Astrocyte of the spinal cord (primary cell): ENCODE measurements at regions not wholly inside any gene's neighbourhood (a gene's known extent, or its start where the extent isn't known, plus 50 kb on each side); places are given as distances from the start of the nearest gene placed in this dataset.
"Not testable (repeated sequence)": the region's sequence is repeated elsewhere in the genome, so short reads cannot be mapped to it uniquely, and the experiment has no call there.

Experiments
- DNase-seq: peaks from one replicate; pipeline ENCODE4 v3.0.0; 2011; ENCODE audit warnings: low read depth, low spot score
- H3K4me3 ChIP-seq: 2 replicates; pipeline ENCODE4 v1.5.1; 2011; ENCODE audit warnings: low read depth, mild to moderate bottlenecking, low read length, moderate library complexity
- CTCF ChIP-seq: IDR thresholded peaks from 2 replicates; pipeline ENCODE4 v1.5.1; 2012; ENCODE audit warnings: low read depth, mild to moderate bottlenecking, low read length, inconsistent platforms
- in situ Hi-C: cut with HindIII; loops from 2 replicates; pipeline ENCODE4 v1.10.0; 2017; ENCODE audit warnings: low sequenced_read_pairs

- in situ Hi-C loops, result no loop called here
- TF ChIP-seq CTCF, result no peak
These were observed 209.6 kb upstream of the HNRNPA3 start for GRCh38 chr2:177002983-177003382.

GRCh38 chr2:177007726-177008125 lies 204.9 kb upstream of the HNRNPA3 start:
- H3K4me3 ChIP-seq, DNase-seq, in situ Hi-C loops: not testable (repeated sequence)

More at GRCh38 chr2:177002983-177003382, 209.6 kb upstream of the HNRNPA3 start:
- no peak for DNase-seq
- no peak overlapping the region for H3K4me3 ChIP-seq

GRCh38 chr2:177008662-177009061 lies 203.9 kb upstream of the HNRNPA3 start:
- in situ Hi-C loops, H3K4me3 ChIP-seq, DNase-seq: not testable (repeated sequence)

GRCh38 chr2:177010146-177010545 lies 202.4 kb upstream of the HNRNPA3 start:
- no peak for TF ChIP-seq CTCF
- in situ Hi-C loops, result no loop called here
- H3K4me3 ChIP-seq, result no peak overlapping the region
- DNase-seq, result no peak

GRCh38 chr2:177010861-177011260 lies 201.7 kb upstream of the HNRNPA3 start:
- TF ChIP-seq CTCF, result no peak
- DNase-seq, result no peak
- in situ Hi-C loops, result no loop called here
- H3K4me3 ChIP-seq, result no peak overlapping the region

- TF ChIP-seq CTCF, result no peak
- in situ Hi-C loops, result no loop called here
- DNase-seq, result no peak
- no peak overlapping the region for H3K4me3 ChIP-seq
These were observed 197.6 kb upstream of the HNRNPA3 start for GRCh38 chr2:177014946-177015345.

GRCh38 chr2:177015356-177015923 lies 197.2 kb upstream of the HNRNPA3 start:
- in situ Hi-C loops, result no loop called here
- no peak for TF ChIP-seq CTCF
- H3K4me3 ChIP-seq, result no peak overlapping the region
- DNase-seq, result no peak
